Neural cell (in vitro differentiated cells): ENCODE measurements at regions not wholly inside any gene's neighbourhood (a gene's known extent, or its start where the extent isn't known, plus 50 kb on each side); places are given as distances from the start of the nearest gene placed in this dataset.

Experiments used
- H2AFZ ChIP-seq: fragments of 200-600, 300-800 bp; sonication (generic), shearing (Covaris generic); 2 replicates; pipeline ENCODE4 v1.6.0; 2014; ENCODE audit warnings: low read depth, mild to moderate bottlenecking, antibody characterized with exemption, low read length, moderate library complexity
- H3F3A ChIP-seq: fragments of 200-600 bp; shearing (Covaris generic); 2 replicates; pipeline ENCODE4 v1.6.1; 2016; ENCODE audit warnings: mild to moderate bottlenecking, moderate library complexity, mixed read lengths, antibody characterized with exemption, low read length; ENCODE audit not compliant: insufficient read depth, poor library complexity, severe bottlenecking
- H3K27ac ChIP-seq: fragments of 200-600, 300-800 bp; sonication (generic), shearing (Covaris generic); 2 replicates; pipeline ENCODE4 v1.5.1; 2014; ENCODE audit warnings: mild to moderate bottlenecking, low read length, moderate library complexity
- H3K27me3 ChIP-seq: fragments of 300-800, 200-600 bp; sonication (generic), shearing (Covaris generic); 2 replicates; pipeline ENCODE4 v1.6.0; 2014; ENCODE audit warnings: mild to moderate bottlenecking, low read depth, low read length, moderate library complexity; ENCODE audit not compliant: insufficient read depth
- H3K36me3 ChIP-seq: fragments of 300-800, 200-600 bp; sonication (generic), shearing (Covaris generic); 2 replicates; pipeline ENCODE4 v1.5.1; 2014; ENCODE audit warnings: mild to moderate bottlenecking, antibody characterized with exemption, low read length, moderate library complexity; ENCODE audit not compliant: insufficient read depth
- H3K4me2 ChIP-seq: fragments of 300-800, 200-600 bp; sonication (generic), shearing (Covaris generic); 2 replicates; pipeline ENCODE4 v1.6.0; 2014; ENCODE audit warnings: mild to moderate bottlenecking, low read length
- H3K4me3 ChIP-seq: fragments of 300-800, 200-600 bp; sonication (generic), shearing (Covaris generic); 2 replicates; pipeline ENCODE4 v1.5.1; 2014; ENCODE audit warnings: mild to moderate bottlenecking, low read length, moderate library complexity
- H3K79me2 ChIP-seq: fragments of 200-600 bp; shearing (Covaris generic); replicated peaks from 2 replicates; pipeline ENCODE4 v1.6.0; 2014; ENCODE audit warnings: mild to moderate bottlenecking, low read length, moderate library complexity; ENCODE audit not compliant: insufficient read depth
- H3K9ac ChIP-seq: fragments of 300-800, 200-600 bp; sonication (generic), shearing (Covaris generic); 2 replicates; pipeline ENCODE4 v1.6.1; 2016; ENCODE audit warnings: mild to moderate bottlenecking, low read length, mixed read lengths
- H3K9me2 ChIP-seq: fragments of 200-600 bp; shearing (Covaris generic); 2 replicates; pipeline ENCODE4 v1.6.1; 2016; ENCODE audit warnings: mild to moderate bottlenecking, low read length, mixed read lengths; ENCODE audit not compliant: insufficient read depth
- H3K9me3 ChIP-seq: fragments of 200-600, 300-800 bp; sonication (generic), shearing (Covaris generic); 2 replicates; pipeline ENCODE4 v1.6.1; 2016; ENCODE audit warnings: mild to moderate bottlenecking, mixed run types, low read length, moderate library complexity, mixed read lengths
- H4K20me1 ChIP-seq: fragments of 200-600 bp; shearing (Covaris generic); 2 replicates; pipeline ENCODE4 v1.6.1; 2016; ENCODE audit warnings: mild to moderate bottlenecking, mixed run types; ENCODE audit not compliant: insufficient read depth
- CTCF ChIP-seq: fragments of 450-650 bp; IDR thresholded peaks from 2 replicates; pipeline ENCODE4 v1.5.1; 2014; ENCODE audit warnings: antibody characterized with exemption, mild to moderate bottlenecking, moderate library complexity; ENCODE audit not compliant: poor library complexity, severe bottlenecking
- EP300 ChIP-seq: fragments of 450-650 bp; conservative IDR thresholded peaks from 2 replicates; pipeline ENCODE4 v1.6.1; 2014; ENCODE audit warnings: antibody characterized with exemption, mild to moderate bottlenecking, moderate library complexity; ENCODE audit not compliant: poor library complexity, severe bottlenecking
- EZH2 ChIP-seq: fragments of 200-600, 300-800 bp; shearing (Covaris generic), sonication (generic); IDR thresholded peaks from 2 replicates; pipeline ENCODE4 v1.6.1; 2014; ENCODE audit warnings: antibody characterized with exemption, low read length, borderline replicate concordance, mild to moderate bottlenecking; ENCODE audit not compliant: insufficient read depth, poor library complexity, severe bottlenecking
- MXI1 ChIP-seq: fragments of 450-650 bp; conservative IDR thresholded peaks from 2 replicates; pipeline ENCODE4 v1.6.1; 2014; ENCODE audit warnings: antibody characterized with exemption, mild to moderate bottlenecking; ENCODE audit not compliant: poor library complexity, severe bottlenecking
- POLR2AphosphoS5 ChIP-seq: IDR thresholded peaks from 2 replicates; pipeline ENCODE4 v1.6.1; 2012
- RAD21 ChIP-seq: fragments of 450-650 bp; conservative IDR thresholded peaks from 2 replicates; pipeline ENCODE4 v1.6.1; 2014; ENCODE audit warnings: antibody characterized with exemption, mild to moderate bottlenecking, moderate library complexity
- REST ChIP-seq: IDR thresholded peaks from 2 replicates; pipeline ENCODE4 v1.6.1; 2012; ENCODE audit warnings: borderline replicate concordance
- SMC3 ChIP-seq: fragments of 450-650 bp; conservative IDR thresholded peaks from 2 replicates; pipeline ENCODE4 v1.6.1; 2014; ENCODE audit warnings: antibody characterized with exemption, mild to moderate bottlenecking, moderate library complexity; ENCODE audit not compliant: poor library complexity
- TAF1 ChIP-seq: IDR thresholded peaks from 2 replicates; pipeline ENCODE4 v1.6.1; 2012; ENCODE audit warnings: low read depth

- Histone ChIP-seq H3K27me3 (no peaks in the 10 kb centered on the region), H3K9me2 (no peaks in the 10 kb centered on the region), H3K4me3 (no peak overlapping the region), H3K79me2 (no peaks in the 10 kb centered on the region), H3K4me2 (no peak overlapping the region), H3K36me3 (no peaks in the 10 kb centered on the region), H3K9me3 (no peaks in the 10 kb centered on the region), H2AFZ (no peak overlapping the region), H3K9ac (no peak overlapping the region), H3K27ac (no peak overlapping the region), H3F3A (no peaks in the 10 kb centered on the region), H4K20me1 (no peaks in the 10 kb centered on the region)
- TF ChIP-seq REST (no peak), RAD21 (no peak), SMC3 (no peak), EP300 (no peak), POLR2AphosphoS5 (no peak)
Observed at GRCh38 chr10:35909121-35909720, 267.1 kb upstream of the FZD8 start.

GRCh38 chr10:35908451-35908850 lies 266.4 kb upstream of the FZD8 start:
- no peak for TF ChIP-seq EZH2
- no peak for TF ChIP-seq REST
- TF ChIP-seq CTCF, result no peak
- no peak for TF ChIP-seq POLR2AphosphoS5
- TF ChIP-seq SMC3, result no peak
- TF ChIP-seq TAF1, result no peak
- no peak for TF ChIP-seq EP300
- no peak for TF ChIP-seq RAD21
- TF ChIP-seq MXI1, result no peak
- Histone ChIP-seq H3K9me3 (no peaks in the 10 kb centered on the region), H3K27ac (no peak overlapping the region), H3K79me2 (no peaks in the 10 kb centered on the region), H2AFZ (no peak overlapping the region), H3K4me3 (no peak overlapping the region), H3K4me2 (no peak overlapping the region), H3F3A (no peaks in the 10 kb centered on the region), H3K36me3 (no peaks in the 10 kb centered on the region), H3K9me2 (no peaks in the 10 kb centered on the region), H3K9ac (no peak overlapping the region), H4K20me1 (no peaks in the 10 kb centered on the region), H3K27me3 (no peaks in the 10 kb centered on the region)
